ENCODE measurements at regions not wholly inside any gene's neighbourhood (a gene's known extent, or its start where the extent isn't known, plus 50 kb on each side); places are given as distances from the start of the nearest gene placed in this dataset.

GRCh38 chr15:39310633-39311032 is 270.2 kb upstream of the THBS1 start:
- H3K27ac ChIP-seq = no peak overlapping the region
- TF ChIP-seq, protein P1, sequence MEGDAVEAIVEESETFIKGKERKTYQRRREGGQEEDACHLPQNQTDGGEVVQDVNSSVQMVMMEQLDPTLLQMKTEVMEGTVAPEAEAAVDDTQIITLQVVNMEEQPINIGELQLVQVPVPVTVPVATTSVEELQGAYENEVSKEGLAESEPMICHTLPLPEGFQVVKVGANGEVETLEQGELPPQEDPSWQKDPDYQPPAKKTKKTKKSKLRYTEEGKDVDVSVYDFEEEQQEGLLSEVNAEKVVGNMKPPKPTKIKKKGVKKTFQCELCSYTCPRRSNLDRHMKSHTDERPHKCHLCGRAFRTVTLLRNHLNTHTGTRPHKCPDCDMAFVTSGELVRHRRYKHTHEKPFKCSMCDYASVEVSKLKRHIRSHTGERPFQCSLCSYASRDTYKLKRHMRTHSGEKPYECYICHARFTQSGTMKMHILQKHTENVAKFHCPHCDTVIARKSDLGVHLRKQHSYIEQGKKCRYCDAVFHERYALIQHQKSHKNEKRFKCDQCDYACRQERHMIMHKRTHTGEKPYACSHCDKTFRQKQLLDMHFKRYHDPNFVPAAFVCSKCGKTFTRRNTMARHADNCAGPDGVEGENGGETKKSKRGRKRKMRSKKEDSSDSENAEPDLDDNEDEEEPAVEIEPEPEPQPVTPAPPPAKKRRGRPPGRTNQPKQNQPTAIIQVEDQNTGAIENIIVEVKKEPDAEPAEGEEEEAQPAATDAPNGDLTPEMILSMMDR (IDR thresholded peaks at IDR 0.05) = no peak
- H3K36me3 ChIP-seq (ENCODE audit: insufficient read depth in 1 of 2, low read depth in 1 of 2) = no peaks in the 10 kb centered on the region
- DNase-seq (no peak), ATAC-seq (no peak)
- 72 to 85% (median 82%) methylated on average over 3 of the region's 3 CpGs for WGBS, 3 donors
- H3K27me3 ChIP-seq (ENCODE audit: insufficient read depth in 3 of 3, low read length in 2 of 3) = peaks cover 0 to 3% (median 0%) of the 10 kb centered on the region in 3 donors
- intact Hi-C loops (cut with DNase I) = no loop called here
- no peaks in the 10 kb centered on the region for H3K4me1 ChIP-seq
- H3K9me3 ChIP-seq = peaks cover 6% of the 10 kb centered on the region
- no peak overlapping the region for H3K4me3 ChIP-seq

- no peak for ATAC-seq
Observed at GRCh38 chr15:39312984-39313383, 267.9 kb upstream of the THBS1 start.

DNA sequence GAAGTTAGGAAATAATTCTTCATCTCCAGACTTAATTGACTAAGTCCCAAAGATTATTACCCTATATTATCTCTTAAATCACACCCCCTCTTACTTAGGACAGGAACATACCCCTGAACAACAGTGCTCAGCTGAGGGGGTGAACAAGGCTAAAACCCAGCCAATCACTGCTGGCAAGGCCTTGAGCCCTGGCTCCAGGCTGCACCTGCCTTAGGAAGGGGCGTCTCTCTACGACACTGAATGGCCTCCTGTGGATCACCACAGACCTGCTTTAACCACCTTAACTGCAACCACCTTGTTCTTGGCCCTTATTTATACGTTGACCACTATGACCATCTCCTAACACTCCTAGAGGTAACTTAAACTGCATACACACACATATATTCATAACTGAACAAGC is 267.4 kb upstream of the THBS1 start:
- DNase-seq (no peak), ATAC-seq (no peak)
- intact Hi-C loops (cut with DNase I) = no loop called here
- Histone ChIP-seq H3K9me3 (no peaks in the 10 kb centered on the region), H3K4me3 (no peak overlapping the region), H3K27ac (no peak overlapping the region), H3K27me3 (ENCODE audit: insufficient read depth in 3 of 3, low read length in 2 of 3) (peaks cover 0 to 3% (median 0%) of the 10 kb centered on the region in 3 donors), H3K36me3 (ENCODE audit: insufficient read depth in 1 of 2, low read depth in 1 of 2) (no peaks in the 10 kb centered on the region), H3K4me1 (no peaks in the 10 kb centered on the region)
- WGBS, 3 donors = 86 to 88% (median 86%) methylated on average over 3 of the region's 3 CpGs
- TF ChIP-seq, protein P1 (IDR thresholded peaks at IDR 0.05) = no peak

More at GRCh38 chr15:39312984-39313383, 267.9 kb upstream of the THBS1 start:
- WGBS, 3 donors = 80 to 86% (median 80%) methylated on average over 3 of the region's 3 CpGs
- DNase-seq = no peak
- Histone ChIP-seq H3K27ac (no peak overlapping the region), H3K36me3 (ENCODE audit: insufficient read depth in 1 of 2, low read depth in 1 of 2) (no peaks in the 10 kb centered on the region), H3K4me1 (no peaks in the 10 kb centered on the region), H3K9me3 (no peaks in the 10 kb centered on the region), H3K27me3 (ENCODE audit: insufficient read depth in 3 of 3, low read length in 2 of 3) (peaks cover 0 to 3% (median 0%) of the 10 kb centered on the region in 3 donors), H3K4me3 (no peak overlapping the region)
- TF ChIP-seq, protein P1 (IDR thresholded peaks at IDR 0.05) = no peak
- intact Hi-C loops (cut with DNase I) = no loop called here

DNA sequence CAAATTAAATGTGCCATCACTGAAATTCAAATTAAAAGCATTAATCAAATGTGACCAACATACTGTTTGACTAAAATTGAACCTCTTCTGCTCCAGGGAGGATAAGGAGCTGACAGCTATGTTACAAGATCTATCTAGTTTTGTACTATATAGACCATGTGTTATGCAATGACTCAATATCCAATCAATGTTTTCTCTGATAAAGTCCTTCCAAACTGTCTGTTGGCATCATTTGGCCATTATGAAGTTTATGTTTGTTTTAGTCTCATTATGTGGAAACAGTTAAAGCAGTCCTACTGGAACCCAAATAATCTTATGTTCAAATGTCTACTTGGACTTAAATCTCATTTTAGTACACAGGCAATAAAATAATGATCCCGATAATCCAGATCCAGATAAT is 267.0 kb upstream of the THBS1 start:
- ATAC-seq (no peak), DNase-seq (no peak)
- 96 to 100% (median 98%) methylated on average over 1 of the region's 1 CpG for WGBS, 3 donors
- Histone ChIP-seq H3K27ac (no peak overlapping the region), H3K4me1 (no peaks in the 10 kb centered on the region), H3K4me3 (no peak overlapping the region), H3K36me3 (ENCODE audit: insufficient read depth in 1 of 2, low read depth in 1 of 2) (no peaks in the 10 kb centered on the region), H3K9me3 (no peaks in the 10 kb centered on the region), H3K27me3 (ENCODE audit: insufficient read depth in 3 of 3, low read length in 2 of 3) (peaks cover 0 to 3% (median 0%) of the 10 kb centered on the region in 3 donors)
- TF ChIP-seq, protein P1 (IDR thresholded peaks at IDR 0.05) = no peak
- intact Hi-C loops (cut with DNase I) = no loop called here

- WGBS, 3 donors = 27 to 37% (median 32%) methylated on average over 1 of the region's 1 CpG
- DNase-seq = no peak
- no peak for ATAC-seq
- H3K9me3 ChIP-seq = no peaks in the 10 kb centered on the region
- H3K36me3 ChIP-seq (ENCODE audit: insufficient read depth in 1 of 2, low read depth in 1 of 2) = no peaks in the 10 kb centered on the region
- TF ChIP-seq, protein P1 (IDR thresholded peaks at IDR 0.05) = no peak
- no peak overlapping the region for H3K4me3 ChIP-seq
- intact Hi-C loops (cut with DNase I) = no loop called here
- peaks cover 0 to 1% (median 0%) of the 10 kb centered on the region in 3 donors for H3K27me3 ChIP-seq (ENCODE audit: insufficient read depth in 3 of 3, low read length in 2 of 3)
- no peak overlapping the region for H3K27ac ChIP-seq
- H3K4me1 ChIP-seq = no peaks in the 10 kb centered on the region
Observed at GRCh38 chr15:39315206-39315850, 265.6 kb upstream of the THBS1 start.
